OCI-LY1 (cell line): ENCODE measurements at regions not wholly inside any gene's neighbourhood (a gene's known extent, or its start where the extent isn't known, plus 50 kb on each side); places are given as distances from the start of the nearest gene placed in this dataset.

Source experiments
- EZH2 ChIP-seq: fragments of 200-600 bp; sonication (generic), shearing (Covaris generic); IDR thresholded peaks from 2 replicates; pipeline ENCODE4 v1.8.0; 2017; ENCODE audit warnings: borderline replicate concordance, mixed run types, mild to moderate bottlenecking, antibody characterized with exemption, low read length, moderate library complexity, mixed read lengths
- TF ChIP-seq, protein P1 (sequence below): fragments of 200-600 bp; sonication (generic), shearing (Covaris generic); IDR thresholded peaks from 2 replicates; pipeline ENCODE4 v1.5.1; 2017; ENCODE audit warnings: mild to moderate bottlenecking, antibody characterized with exemption, low read length, moderate library complexity, mixed read lengths

DNA sequence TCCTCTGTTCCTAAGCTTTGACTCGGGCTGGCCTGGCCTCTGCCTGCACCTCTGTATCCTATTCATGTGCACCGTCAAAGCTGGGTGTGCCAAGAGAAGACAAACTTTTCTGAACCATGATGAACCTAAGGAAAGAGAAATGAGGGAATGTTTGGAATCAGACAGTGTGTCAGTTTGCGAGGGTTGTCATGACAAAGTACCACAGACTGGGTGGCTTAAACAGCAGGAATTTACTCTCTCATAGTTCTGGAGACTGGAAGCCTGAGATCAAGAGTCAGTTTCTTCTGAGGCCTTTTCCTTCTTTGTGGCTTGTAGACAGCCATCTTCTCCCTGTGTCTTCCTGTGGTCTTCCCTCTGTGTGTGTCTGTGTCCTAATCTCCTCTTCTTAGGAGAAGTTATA is 129.0 kb downstream of the KATNIP start:
- TF ChIP-seq, protein P1, sequence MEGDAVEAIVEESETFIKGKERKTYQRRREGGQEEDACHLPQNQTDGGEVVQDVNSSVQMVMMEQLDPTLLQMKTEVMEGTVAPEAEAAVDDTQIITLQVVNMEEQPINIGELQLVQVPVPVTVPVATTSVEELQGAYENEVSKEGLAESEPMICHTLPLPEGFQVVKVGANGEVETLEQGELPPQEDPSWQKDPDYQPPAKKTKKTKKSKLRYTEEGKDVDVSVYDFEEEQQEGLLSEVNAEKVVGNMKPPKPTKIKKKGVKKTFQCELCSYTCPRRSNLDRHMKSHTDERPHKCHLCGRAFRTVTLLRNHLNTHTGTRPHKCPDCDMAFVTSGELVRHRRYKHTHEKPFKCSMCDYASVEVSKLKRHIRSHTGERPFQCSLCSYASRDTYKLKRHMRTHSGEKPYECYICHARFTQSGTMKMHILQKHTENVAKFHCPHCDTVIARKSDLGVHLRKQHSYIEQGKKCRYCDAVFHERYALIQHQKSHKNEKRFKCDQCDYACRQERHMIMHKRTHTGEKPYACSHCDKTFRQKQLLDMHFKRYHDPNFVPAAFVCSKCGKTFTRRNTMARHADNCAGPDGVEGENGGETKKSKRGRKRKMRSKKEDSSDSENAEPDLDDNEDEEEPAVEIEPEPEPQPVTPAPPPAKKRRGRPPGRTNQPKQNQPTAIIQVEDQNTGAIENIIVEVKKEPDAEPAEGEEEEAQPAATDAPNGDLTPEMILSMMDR: no peak
- no peak for TF ChIP-seq EZH2
